ENCODE measurements at regions not wholly inside any gene's neighbourhood (a gene's known extent, or its start where the extent isn't known, plus 50 kb on each side); places are given as distances from the start of the nearest gene placed in this dataset.

DNA sequence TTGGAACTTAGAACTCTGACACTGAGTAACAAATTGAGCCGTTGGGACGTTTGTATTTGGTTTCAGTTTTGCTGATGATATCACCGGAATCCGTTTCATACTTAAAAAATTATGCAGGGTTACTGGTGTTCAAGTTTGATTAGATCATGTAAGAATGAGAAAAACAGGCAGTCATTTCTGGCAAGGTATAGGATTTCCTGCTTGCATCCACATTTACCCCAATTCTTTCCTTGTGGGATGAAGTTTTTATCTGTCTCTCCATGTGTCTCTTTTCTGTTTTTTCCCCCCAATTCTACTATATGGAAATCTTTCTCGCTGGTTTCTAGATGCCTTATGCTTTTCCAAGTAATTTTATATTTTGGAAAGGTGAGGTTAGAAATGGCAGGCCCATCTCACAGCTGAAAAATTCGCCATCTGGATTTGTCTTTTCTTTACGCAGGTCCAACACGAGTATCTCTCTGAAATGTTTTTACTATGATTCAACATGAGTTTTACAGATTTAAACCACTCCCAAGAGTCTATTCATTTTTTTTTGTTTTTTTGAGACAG lies 197.9 kb downstream of the SHOX start:
- TF ChIP-seq, protein P1, sequence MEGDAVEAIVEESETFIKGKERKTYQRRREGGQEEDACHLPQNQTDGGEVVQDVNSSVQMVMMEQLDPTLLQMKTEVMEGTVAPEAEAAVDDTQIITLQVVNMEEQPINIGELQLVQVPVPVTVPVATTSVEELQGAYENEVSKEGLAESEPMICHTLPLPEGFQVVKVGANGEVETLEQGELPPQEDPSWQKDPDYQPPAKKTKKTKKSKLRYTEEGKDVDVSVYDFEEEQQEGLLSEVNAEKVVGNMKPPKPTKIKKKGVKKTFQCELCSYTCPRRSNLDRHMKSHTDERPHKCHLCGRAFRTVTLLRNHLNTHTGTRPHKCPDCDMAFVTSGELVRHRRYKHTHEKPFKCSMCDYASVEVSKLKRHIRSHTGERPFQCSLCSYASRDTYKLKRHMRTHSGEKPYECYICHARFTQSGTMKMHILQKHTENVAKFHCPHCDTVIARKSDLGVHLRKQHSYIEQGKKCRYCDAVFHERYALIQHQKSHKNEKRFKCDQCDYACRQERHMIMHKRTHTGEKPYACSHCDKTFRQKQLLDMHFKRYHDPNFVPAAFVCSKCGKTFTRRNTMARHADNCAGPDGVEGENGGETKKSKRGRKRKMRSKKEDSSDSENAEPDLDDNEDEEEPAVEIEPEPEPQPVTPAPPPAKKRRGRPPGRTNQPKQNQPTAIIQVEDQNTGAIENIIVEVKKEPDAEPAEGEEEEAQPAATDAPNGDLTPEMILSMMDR (IDR thresholded peaks at IDR 0.05 in 8 of 11, conservative IDR thresholded peaks at IDR 0.05 in 3 of 11), result no peak
- no peak for TF ChIP-seq POLR2AphosphoS5 (IDR thresholded peaks at IDR 0.05)
